ENCODE measurements at regions not wholly inside any gene's neighbourhood (a gene's known extent, or its start where the extent isn't known, plus 50 kb on each side); places are given as distances from the start of the nearest gene placed in this dataset.

GRCh38 chr3:24545887-24546286, 51.2 kb upstream of the THRB start:
- Mint-ChIP-seq H3K27ac (no peak overlapping the region), H3K36me3 (ENCODE audit: low read depth) (no peaks in the 10 kb centered on the region; the same call in 1 of the 2 replicates), H3K4me1 (ENCODE audit: low read depth) (no peaks in the 10 kb centered on the region), H3K4me3 (no peak overlapping the region), H3K9me3 (peaks cover 12% of the 10 kb centered on the region), H3K27me3 (ENCODE audit: insufficient read depth) (no peaks in the 10 kb centered on the region; the same call in 1 of the 2 replicates)
- TF ChIP-seq CTCF (IDR thresholded peaks at IDR 0.05), result no peak
- no peak for DNase-seq

GRCh38 chr3:24548278-24548677, 53.6 kb upstream of the THRB start:
- Mint-ChIP-seq H3K36me3 (ENCODE audit: low read depth) (no peaks in the 10 kb centered on the region; the same call in 1 of the 2 replicates), H3K27me3 (ENCODE audit: insufficient read depth) (no peaks in the 10 kb centered on the region; the same call in 1 of the 2 replicates), H3K4me3 (no peak overlapping the region), H3K9me3 (peaks cover 24% of the 10 kb centered on the region), H3K4me1 (ENCODE audit: low read depth) (no peaks in the 10 kb centered on the region), H3K27ac (no peak overlapping the region)
- TF ChIP-seq CTCF (IDR thresholded peaks at IDR 0.05), result no peak
- DNase-seq, result no peak

DNA sequence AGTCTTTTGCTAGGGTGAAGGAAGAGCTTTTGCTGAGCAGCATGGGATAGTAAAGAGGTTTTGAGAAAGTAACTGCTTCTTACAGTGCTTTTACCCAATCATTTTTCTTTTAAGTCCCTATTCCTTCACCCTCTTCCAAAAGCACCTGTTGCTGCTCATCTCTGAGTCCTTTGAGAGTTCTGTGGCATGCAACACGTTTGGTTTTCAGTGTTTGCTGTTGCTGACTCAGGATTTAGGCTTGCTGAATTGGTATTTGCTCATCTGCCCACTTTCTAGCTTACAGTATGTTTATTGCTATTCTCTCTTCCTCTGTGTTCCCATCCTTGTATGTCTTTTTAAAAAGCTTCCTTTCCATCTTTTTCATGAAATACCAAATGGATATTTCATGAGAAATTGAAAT, 55.9 kb upstream of the THRB start:
- Mint-ChIP-seq H3K36me3 (ENCODE audit: low read depth) (no peaks in the 10 kb centered on the region), H3K27me3 (ENCODE audit: insufficient read depth) (no peaks in the 10 kb centered on the region), H3K9me3 (peaks cover 24% of the 10 kb centered on the region), H3K27ac (no peak overlapping the region), H3K4me3 (no peak overlapping the region), H3K4me1 (ENCODE audit: low read depth) (no peaks in the 10 kb centered on the region)
- DNase-seq, result no peak
- no peak for TF ChIP-seq CTCF (IDR thresholded peaks at IDR 0.05)

GRCh38 chr3:24551626-24552025, 57.0 kb upstream of the THRB start:
- no peak overlapping the region for H3K27ac Mint-ChIP-seq
- no peak for TF ChIP-seq CTCF (IDR thresholded peaks at IDR 0.05)
- DNase-seq, result no peak
- H3K4me1 Mint-ChIP-seq (ENCODE audit: low read depth), result no peaks in the 10 kb centered on the region
- H3K4me3 Mint-ChIP-seq, result no peak overlapping the region
- H3K9me3 Mint-ChIP-seq, result peaks cover 19% of the 10 kb centered on the region
- no peaks in the 10 kb centered on the region; the same call in 1 of the 2 replicates for H3K27me3 Mint-ChIP-seq (ENCODE audit: insufficient read depth)
- H3K36me3 Mint-ChIP-seq (ENCODE audit: low read depth), result no peaks in the 10 kb centered on the region

- Mint-ChIP-seq H3K9me3 (peaks cover 28% of the 10 kb centered on the region), H3K4me3 (no peak overlapping the region), H3K4me1 (ENCODE audit: low read depth) (no peaks in the 10 kb centered on the region), H3K27me3 (ENCODE audit: insufficient read depth) (no peaks in the 10 kb centered on the region), H3K36me3 (ENCODE audit: low read depth) (no peaks in the 10 kb centered on the region), H3K27ac (no peak overlapping the region)
- DNase-seq, result no peak
- no peak for TF ChIP-seq CTCF (IDR thresholded peaks at IDR 0.05)
Measured at GRCh38 chr3:24562895-24563294, 68.2 kb upstream of the THRB start.

DNA sequence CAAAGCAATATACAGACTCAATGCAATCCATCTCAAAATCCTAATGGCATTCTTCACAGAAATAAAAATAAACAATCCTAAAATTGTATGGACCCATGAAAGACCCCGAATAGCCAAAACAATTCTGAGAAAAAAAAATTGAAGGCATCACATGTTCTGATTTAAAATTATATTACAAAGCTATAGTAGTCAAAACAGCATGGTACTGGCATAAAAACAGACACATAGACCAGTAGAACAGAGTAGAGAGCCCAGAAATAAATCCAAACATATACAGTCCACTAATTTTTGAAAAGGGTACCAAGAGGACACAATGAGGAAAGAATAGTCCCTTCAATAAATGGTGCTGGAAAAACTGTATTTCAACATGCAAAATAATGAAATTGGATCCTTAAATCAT, 70.4 kb upstream of the THRB start:
- no peak for TF ChIP-seq CTCF (IDR thresholded peaks at IDR 0.05)
- Mint-ChIP-seq H3K36me3 (ENCODE audit: low read depth) (no peaks in the 10 kb centered on the region), H3K9me3 (peaks cover 33% of the 10 kb centered on the region), H3K27me3 (ENCODE audit: insufficient read depth) (no peaks in the 10 kb centered on the region), H3K4me1 (ENCODE audit: low read depth) (no peaks in the 10 kb centered on the region), H3K4me3 (no peak overlapping the region), H3K27ac (no peak overlapping the region)
- DNase-seq, result no peak

Data from HFFc6 (cell line).